ENCODE measurements at regions not wholly inside any gene's neighbourhood (a gene's known extent, or its start where the extent isn't known, plus 50 kb on each side); places are given as distances from the start of the nearest gene placed in this dataset.
"Not testable (repeated sequence)": the region's sequence is repeated elsewhere in the genome, so short reads cannot be mapped to it uniquely, and the experiment has no call there.

DNA sequence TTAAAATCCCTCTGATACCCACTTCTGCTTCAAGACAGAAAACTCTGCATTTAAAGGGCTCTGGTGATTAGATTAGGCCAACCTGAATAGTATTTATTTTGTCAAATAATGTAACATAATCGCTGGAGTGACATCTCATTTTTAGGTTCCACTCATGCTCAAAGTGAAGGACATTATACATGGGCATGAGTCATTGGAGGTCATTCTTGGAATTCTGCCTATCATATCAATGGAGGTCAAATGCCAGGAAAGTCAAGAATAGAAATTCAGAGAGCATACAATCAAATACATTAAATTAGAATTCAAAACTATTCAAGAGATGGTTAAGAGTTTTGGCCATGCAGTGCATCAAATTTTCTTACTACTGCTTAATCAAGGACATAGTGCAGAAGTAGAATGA lies 50.8 kb upstream of the PRSS1 start:
- DNase-seq (ENCODE audit: low read depth in 2 of 2) = no peak

GRCh38 chr7:142697270-142697669 lies 52.0 kb upstream of the PRSS1 start:
- DNase-seq (ENCODE audit: low read depth in 2 of 2) = no peak

DNA sequence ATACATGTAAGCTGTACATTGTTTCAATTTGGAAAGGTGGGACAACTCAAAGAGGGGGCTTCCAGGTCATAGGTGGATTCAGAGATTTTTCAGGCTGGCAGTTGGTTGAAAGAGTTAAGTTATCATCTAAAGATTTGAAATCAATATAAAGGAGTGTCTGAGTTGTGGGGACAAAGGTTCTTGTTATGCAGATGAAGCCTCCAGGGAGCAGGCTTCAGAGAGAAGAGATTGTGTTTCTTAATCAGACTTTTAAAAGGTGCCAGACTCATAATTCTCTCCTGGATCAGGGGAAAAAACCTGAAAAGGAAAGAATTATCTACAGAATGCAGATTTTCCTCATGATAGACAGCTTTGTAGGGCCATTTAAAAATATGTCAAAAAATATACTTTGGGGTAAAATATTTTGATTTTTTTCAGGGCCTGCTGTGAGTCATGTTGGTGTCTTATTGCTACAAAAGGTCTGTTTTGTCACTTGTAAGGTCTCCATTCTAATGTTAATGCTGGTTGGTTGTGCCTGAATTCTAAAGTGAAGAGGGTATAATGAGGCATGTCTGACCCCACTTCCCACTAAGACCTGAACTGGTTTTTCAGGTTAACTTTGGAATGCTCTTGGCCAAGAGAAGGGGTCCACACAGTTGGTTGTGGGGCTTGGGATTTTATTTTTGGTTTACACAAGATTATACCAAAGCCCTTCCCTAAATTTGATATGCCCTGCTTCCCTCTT lies 52.7 kb upstream of the PRSS1 start:
- DNase-seq (ENCODE audit: low read depth in 2 of 2) = no peak

GRCh38 chr7:142693911-142694310 lies 55.4 kb upstream of the PRSS1 start:
- no peak for DNase-seq (ENCODE audit: low read depth in 2 of 2)

- DNase-seq (ENCODE audit: low read depth in 2 of 2) = no peak
Observed at GRCh38 chr7:142690554-142691182, 58.6 kb upstream of the PRSS1 start.

- DNase-seq (ENCODE audit: low read depth in 2 of 2) = no peak
Observed at GRCh38 chr7:142689439-142690120, 59.7 kb upstream of the PRSS1 start.

- DNase-seq (ENCODE audit: low read depth in 2 of 2) = no peak
Observed at GRCh38 chr7:142685877-142686508, 63.3 kb upstream of the PRSS1 start.

GRCh38 chr7:142681314-142682092 lies 67.8 kb upstream of the PRSS1 start:
- no peak for DNase-seq (ENCODE audit: low read depth in 2 of 2)

DNA sequence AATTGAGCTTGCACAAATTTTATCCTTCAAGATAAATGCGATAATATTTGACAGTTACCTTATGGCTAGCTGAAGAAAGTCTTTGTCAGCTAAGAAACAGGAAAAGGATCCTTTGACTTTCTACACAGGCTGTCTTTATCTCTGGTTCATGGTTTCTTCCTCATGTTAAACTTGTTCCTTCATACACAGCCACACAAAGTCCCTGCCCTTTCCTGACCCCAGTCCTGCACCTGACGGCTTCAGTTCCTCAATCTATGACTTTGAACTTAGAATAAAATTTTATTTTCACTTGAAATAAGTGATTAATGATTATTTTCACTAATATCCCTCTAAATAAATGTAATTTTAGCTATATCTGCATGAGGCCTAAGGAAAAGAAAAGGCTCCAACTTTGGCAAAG lies 77.8 kb upstream of the PRSS1 start:
- no peak for DNase-seq (ENCODE audit: low read depth in 2 of 2)

GRCh38 chr7:142670511-142670910 lies 78.8 kb upstream of the PRSS1 start:
- no peak for DNase-seq (ENCODE audit: low read depth in 2 of 2)

GRCh38 chr7:142669074-142669654 lies 80.1 kb upstream of the PRSS1 start:
- no peak for DNase-seq (ENCODE audit: low read depth in 2 of 2)

GRCh38 chr7:142668495-142668894 lies 80.8 kb upstream of the PRSS1 start:
- no peak for DNase-seq (ENCODE audit: low read depth in 2 of 2)

DNA sequence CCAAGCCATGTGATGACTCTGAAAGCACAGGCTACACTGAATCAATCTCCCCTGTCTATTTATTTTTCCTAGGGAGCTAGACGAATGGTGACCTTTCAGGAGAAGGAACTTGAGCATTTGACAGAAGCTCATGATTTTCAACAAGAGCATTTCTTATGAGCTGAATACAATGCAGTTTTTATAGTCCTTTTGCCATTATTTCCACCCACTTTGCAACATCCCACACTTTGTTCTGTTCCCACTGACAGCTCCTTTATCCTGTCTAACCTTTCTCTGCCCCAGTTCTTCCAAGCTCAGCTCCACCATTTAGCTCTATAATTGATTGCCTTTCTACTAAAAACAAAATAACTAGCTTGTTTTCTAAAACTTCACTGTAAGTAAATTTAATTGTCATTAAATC lies 91.9 kb upstream of the PRSS1 start:
- no peak for DNase-seq (ENCODE audit: low read depth in 2 of 2)

GRCh38 chr7:142654398-142654797 lies 94.9 kb upstream of the PRSS1 start:
- DNase-seq (ENCODE audit: low read depth in 2 of 2) = no peak

DNA sequence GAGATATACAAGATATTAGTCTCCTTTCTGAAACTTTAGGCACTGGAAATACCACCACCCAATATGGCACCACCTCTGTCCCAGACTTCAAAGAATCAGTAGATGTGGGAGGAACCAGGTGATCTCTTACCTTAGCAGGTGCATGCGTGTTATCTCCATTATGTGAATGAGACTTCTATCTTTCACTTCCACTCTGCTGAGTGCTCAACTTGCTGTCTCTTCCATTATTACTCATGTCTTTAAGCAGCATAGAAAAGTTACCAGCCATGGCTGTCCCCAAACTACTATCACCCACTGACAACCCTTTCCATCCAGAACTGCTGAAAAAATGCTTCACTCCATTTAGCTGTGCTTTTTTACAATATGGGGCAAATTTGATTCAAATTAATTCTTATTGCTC lies 101.5 kb upstream of the PRSS1 start:
- no peak for DNase-seq (ENCODE audit: low read depth in 2 of 2)

DNA sequence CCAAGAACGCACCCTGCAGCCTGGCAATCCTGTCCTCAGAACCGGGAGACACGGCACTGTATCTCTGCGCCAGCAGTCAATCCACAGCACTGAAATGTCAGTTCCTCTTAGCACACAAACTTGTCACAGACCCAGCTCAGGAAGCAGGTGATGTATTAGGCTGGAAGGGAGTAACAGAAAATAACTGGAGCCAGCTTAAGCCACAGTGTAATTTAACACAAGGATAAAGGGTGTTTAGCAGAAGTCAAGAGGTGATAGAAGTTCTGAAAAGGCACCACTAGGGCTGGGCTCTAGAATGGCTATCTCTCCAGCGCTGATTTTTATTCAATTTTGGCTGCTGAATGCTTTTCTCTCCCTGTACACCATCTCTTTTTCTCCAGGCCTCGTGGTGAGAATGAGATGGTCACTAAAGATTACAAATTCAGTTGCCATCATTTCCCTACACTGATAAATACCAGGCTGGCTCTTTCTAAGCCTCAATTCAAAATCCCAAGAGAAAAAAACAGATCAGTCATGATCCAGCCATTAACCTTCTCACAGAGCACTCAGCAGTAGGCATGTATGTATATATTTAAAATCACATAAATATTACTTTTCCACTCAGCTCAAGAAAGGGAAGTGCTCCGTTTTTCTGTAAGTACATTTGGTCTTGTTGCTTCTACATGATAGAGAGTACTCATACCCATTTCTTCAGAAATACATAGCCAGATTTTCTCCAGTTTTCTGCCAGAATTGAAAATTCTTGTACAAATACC lies 102.7 kb upstream of the PRSS1 start:
- DNase-seq (ENCODE audit: low read depth in 2 of 2) = no peak

DNA sequence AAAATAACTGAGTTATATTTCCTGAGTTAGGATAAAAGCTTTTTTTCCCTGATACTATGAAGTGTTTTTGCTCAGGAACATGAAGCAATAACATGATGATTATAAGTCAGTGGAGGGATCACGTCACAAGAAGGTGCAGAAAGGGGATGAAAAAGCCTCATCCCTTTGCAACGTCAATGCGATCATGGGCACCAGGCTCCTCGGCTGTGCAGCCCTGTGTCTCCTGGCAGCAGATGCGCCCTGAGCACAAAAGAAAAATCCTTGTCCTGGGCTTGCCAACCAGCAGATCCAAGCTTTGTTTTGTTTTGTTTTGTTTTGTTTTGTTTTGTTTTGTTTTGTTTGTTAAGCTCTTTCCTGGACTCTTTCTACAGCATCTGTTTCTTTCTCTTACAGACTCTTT lies 103.5 kb upstream of the PRSS1 start:
- no peak for DNase-seq (ENCODE audit: low read depth in 2 of 2)

DNA sequence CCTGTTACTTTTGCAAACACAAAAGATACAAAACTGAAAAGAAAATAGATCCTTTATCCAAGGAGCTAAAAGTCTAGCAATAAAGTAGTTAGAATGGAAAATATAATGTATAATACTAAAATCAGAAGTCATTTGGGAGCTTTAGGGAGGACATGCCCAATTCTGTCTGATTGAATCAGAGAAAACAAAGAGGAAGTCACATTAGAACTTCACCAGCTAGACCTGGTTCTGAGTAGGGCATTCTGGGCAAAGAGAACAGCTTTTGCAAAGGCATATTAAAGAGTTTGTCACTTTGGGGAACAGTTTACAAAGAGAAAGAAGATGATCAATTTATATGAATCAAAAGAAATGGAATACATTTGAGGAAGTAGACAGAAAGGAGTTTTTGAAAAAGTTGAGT lies 107.0 kb upstream of the PRSS1 start:
- DNase-seq (ENCODE audit: low read depth in 2 of 2) = no peak

- DNase-seq (ENCODE audit: low read depth in 2 of 2) = not testable (repeated sequence)
Observed at GRCh38 chr7:142641252-142641651, 108.0 kb upstream of the PRSS1 start.

- no peak for DNase-seq (ENCODE audit: low read depth in 2 of 2)
Observed at GRCh38 chr7:142638581-142638980, 110.7 kb upstream of the PRSS1 start.

DNA sequence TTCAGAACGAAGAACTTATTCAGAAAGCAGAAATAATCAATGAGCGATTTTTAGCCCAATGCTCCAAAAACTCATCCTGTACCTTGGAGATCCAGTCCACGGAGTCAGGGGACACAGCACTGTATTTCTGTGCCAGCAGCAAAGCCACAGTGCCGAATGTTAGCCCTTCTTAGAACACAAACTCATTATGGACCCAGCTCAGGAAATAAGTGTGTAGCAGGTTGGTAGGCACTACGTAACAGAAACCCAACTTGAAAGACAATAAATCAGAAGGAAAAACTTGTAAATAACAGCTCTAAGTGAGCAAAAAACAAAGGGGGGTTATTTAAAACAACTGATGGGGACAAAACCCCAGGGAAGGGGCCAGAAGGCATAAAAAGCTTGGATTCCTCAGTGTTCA lies 112.0 kb upstream of the PRSS1 start:
- DNase-seq (ENCODE audit: low read depth in 2 of 2) = no peak
